ENCODE measurements at regions not wholly inside any gene's neighbourhood (a gene's known extent, or its start where the extent isn't known, plus 50 kb on each side); places are given as distances from the start of the nearest gene placed in this dataset.

GRCh38 chr16:66091471-66091891 is 275.0 kb upstream of the CDH5 start:
- peaks cover 38% of the 10 kb centered on the region for H3K27me3 Mint-ChIP-seq (ENCODE audit: low read depth, unreplicated experiment)
- DNase-seq (ENCODE audit: low read depth) (no peak), FAIRE-seq (no peak)
- H2AFZ ChIP-seq (ENCODE audit: low read depth, low read length): no peak overlapping the region
- no peaks in the 10 kb centered on the region for H3K9me3 ChIP-seq (ENCODE audit: insufficient read depth, low read depth, low read length)
- no peaks in the 10 kb centered on the region for H3K36me3 Mint-ChIP-seq (ENCODE audit: low read depth, unreplicated experiment)
- H3K27ac ChIP-seq (ENCODE audit: low read depth, low read length): no peak overlapping the region
- H3K36me3 ChIP-seq (ENCODE audit: insufficient read depth, low read length): no peaks in the 10 kb centered on the region
- H3K4me3 ChIP-seq (ENCODE audit: insufficient read depth, low read depth, low read length): no peak overlapping the region
- H3K4me3 Mint-ChIP-seq (ENCODE audit: unreplicated experiment): no peak overlapping the region
- no peak for TF ChIP-seq EZH2 (IDR thresholded peaks at IDR 0.05; ENCODE audit: insufficient read depth, low read length)
- TF ChIP-seq CTCF (IDR thresholded peaks at IDR 0.05; ENCODE audit: insufficient read depth, low read depth, low read length): no peak
- no peaks in the 10 kb centered on the region for H3K4me1 Mint-ChIP-seq (ENCODE audit: low read depth, unreplicated experiment)
- H3K4me1 ChIP-seq (ENCODE audit: insufficient read depth, low read length): peaks cover 7% of the 10 kb centered on the region
- peaks cover 5% of the 10 kb centered on the region for H3K9me3 Mint-ChIP-seq (ENCODE audit: unreplicated experiment)
- H3K9ac ChIP-seq (ENCODE audit: low read length): no peak overlapping the region
- no peaks in the 10 kb centered on the region for H3K27me3 ChIP-seq (ENCODE audit: insufficient read depth, low read length)
- H3K4me2 ChIP-seq (ENCODE audit: low read length): no peak overlapping the region
- H3K79me2 ChIP-seq (ENCODE audit: insufficient read depth, low read length): no peaks in the 10 kb centered on the region
- no peaks in the 10 kb centered on the region for H4K20me1 ChIP-seq (ENCODE audit: insufficient read depth, low read length)
- no peak overlapping the region for H3K27ac Mint-ChIP-seq (ENCODE audit: unreplicated experiment)

GRCh38 chr16:66088681-66089080 is 277.8 kb upstream of the CDH5 start:
- Mint-ChIP-seq H3K27ac (ENCODE audit: unreplicated experiment) (no peak overlapping the region), H3K27me3 (ENCODE audit: low read depth, unreplicated experiment) (peaks cover 25% of the 10 kb centered on the region)

More at GRCh38 chr16:66088681-66089080, 277.8 kb upstream of the CDH5 start:
- Mint-ChIP-seq H3K4me3 (ENCODE audit: unreplicated experiment) (no peak overlapping the region), H3K36me3 (ENCODE audit: low read depth, unreplicated experiment) (no peaks in the 10 kb centered on the region), H3K4me1 (ENCODE audit: low read depth, unreplicated experiment) (peaks cover 2% of the 10 kb centered on the region), H3K9me3 (ENCODE audit: unreplicated experiment) (peaks cover 6% of the 10 kb centered on the region)
- Histone ChIP-seq H3K27me3 (ENCODE audit: insufficient read depth, low read length) (no peaks in the 10 kb centered on the region), H3K79me2 (ENCODE audit: insufficient read depth, low read length) (no peaks in the 10 kb centered on the region), H2AFZ (ENCODE audit: low read depth, low read length) (no peak overlapping the region), H3K4me2 (ENCODE audit: low read length) (no peak overlapping the region), H3K4me1 (ENCODE audit: insufficient read depth, low read length) (peaks cover 11% of the 10 kb centered on the region), H3K4me3 (ENCODE audit: insufficient read depth, low read depth, low read length) (no peak overlapping the region), H3K9ac (ENCODE audit: low read length) (no peak overlapping the region), H3K36me3 (ENCODE audit: insufficient read depth, low read length) (no peaks in the 10 kb centered on the region), H4K20me1 (ENCODE audit: insufficient read depth, low read length) (no peaks in the 10 kb centered on the region), H3K9me3 (ENCODE audit: insufficient read depth, low read depth, low read length) (no peaks in the 10 kb centered on the region), H3K27ac (ENCODE audit: low read depth, low read length) (no peak overlapping the region)
- no peak for FAIRE-seq
- no peak for DNase-seq (ENCODE audit: low read depth)
- TF ChIP-seq CTCF (IDR thresholded peaks at IDR 0.05; ENCODE audit: insufficient read depth, low read depth, low read length) (no peak), EZH2 (IDR thresholded peaks at IDR 0.05; ENCODE audit: insufficient read depth, low read length) (no peak)
